NCI-H748 (cell line): ENCODE measurements at regions not wholly inside any gene's neighbourhood (a gene's known extent, or its start where the extent isn't known, plus 50 kb on each side); places are given as distances from the start of the nearest gene placed in this dataset.

Experiments
- DNase-seq: peaks from one replicate; lab custom pipeline; 2025; ENCODE audit not compliant: unreplicated experiment; lab: John Stamatoyannopoulos, UW

- DNase-seq = no peak
These were observed 384.6 kb upstream of the KLF4 start for GRCh38 chr9:107874137-107874536.

DNA sequence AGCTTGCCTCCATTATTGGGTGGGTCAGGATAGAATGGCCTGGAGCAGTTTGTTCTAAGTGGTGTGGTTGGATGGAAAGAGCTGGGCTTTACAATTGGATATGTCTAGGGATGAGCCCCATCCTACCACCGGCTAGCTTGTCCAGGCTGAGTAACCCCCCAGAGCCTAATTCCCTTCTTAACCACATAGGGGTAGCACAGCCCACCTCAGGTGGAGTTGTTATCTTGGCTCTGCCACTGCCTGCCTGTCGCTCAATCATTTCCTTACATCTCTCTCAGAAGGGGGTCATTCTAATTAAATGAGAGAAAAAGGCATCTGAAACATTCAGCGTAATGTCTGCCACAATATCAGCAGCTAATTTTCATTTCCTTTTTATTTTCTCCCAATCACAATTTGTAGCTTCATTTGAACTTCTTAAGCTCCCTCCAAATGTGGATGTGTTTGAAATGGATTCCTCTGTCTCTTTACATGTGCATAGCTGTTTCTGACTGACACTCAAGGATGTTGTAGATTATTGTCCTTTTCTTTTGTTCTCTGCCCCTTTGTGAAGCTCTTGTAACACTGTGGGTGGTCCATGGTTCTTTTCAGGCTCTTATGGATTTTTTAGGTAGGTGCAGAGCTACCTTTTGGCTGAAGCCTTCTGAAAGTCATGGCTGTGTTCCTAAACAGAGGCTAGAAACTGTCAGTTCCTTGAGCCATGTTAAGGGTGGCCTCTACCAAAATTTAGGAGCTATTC lies 383.1 kb upstream of the KLF4 start:
- DNase-seq = peak; percentile 82

DNA sequence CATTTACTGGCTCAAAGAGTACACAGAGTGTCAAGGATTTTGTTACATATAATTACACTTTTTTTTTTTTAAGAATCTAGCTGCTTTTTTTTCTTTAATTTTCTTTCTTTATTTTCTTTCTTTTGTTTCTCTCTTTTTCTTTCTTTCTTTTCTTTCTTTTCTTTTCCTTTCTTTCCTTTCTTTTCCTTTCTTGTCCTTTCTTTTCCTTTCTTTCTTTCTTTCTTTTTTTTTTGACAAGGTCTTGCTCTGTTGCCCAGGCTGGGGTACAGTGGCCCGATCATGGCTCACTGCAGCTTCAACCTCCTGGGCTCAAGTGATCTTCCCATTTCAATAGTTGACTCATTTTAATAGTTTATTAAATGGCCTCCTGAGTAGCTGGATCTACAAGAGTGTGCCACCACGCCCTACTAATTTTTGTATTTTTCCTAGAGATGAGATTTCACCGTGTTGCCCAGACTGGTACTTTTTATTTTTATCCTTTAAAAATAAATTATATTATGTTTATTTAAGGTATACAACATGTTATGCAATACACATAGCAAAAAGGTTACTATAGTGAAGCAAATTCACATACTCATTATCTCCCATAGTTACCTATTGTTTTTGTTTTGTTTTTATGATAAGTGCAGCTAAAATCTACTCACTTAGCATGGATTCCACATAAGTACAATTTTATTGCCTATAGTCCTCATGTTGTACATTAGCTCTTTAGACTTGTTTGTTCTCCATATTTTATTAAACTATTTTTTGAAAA lies 381.5 kb upstream of the KLF4 start:
- peak; percentile 98 for DNase-seq

GRCh38 chr9:107870221-107870620 lies 380.7 kb upstream of the KLF4 start:
- DNase-seq = no peak

- no peak for DNase-seq
These were observed 379.5 kb upstream of the KLF4 start for GRCh38 chr9:107869111-107869510.

- no peak for DNase-seq
These were observed 378.6 kb upstream of the KLF4 start for GRCh38 chr9:107868186-107868585.

DNA sequence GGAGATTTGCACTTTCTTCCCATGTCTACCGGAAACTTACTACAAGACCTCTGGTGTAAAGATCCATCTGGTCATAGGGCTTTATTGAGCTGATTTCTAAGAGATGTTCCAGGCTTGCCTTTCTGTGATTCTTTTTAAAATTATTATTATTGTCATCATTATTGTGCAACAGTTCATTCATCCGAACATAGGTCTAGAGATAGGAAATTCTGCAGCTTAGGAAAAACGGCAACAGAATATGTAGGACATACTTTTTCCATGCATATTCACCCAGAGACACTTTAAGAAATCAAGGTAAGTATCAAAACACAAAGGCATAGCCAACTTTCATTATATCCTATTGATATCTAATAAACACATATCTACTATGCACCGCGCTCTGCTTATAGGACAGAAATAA lies 378.2 kb upstream of the KLF4 start:
- DNase-seq = no peak

- DNase-seq = no peak
These were observed 377.2 kb upstream of the KLF4 start for GRCh38 chr9:107866711-107867311.

DNA sequence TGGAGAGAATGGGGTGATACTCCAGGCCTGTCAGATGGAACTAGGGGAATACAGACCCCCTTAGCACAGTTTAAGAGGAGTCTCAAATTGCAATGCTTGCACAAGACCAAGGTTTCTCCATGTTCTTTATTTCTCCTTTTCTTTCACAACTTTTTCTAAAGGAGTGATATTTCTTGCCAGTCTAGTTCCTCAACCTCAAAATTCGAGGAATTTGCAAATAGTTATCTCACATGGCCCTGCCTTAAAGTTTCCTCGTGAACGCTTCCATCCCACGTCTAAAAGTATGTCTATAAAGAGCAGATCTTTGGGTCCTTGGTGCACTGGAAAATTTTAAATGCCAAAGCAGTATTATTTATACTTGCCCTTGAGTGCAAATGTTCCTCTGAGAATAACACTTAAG lies 373.8 kb upstream of the KLF4 start:
- no peak for DNase-seq

DNA sequence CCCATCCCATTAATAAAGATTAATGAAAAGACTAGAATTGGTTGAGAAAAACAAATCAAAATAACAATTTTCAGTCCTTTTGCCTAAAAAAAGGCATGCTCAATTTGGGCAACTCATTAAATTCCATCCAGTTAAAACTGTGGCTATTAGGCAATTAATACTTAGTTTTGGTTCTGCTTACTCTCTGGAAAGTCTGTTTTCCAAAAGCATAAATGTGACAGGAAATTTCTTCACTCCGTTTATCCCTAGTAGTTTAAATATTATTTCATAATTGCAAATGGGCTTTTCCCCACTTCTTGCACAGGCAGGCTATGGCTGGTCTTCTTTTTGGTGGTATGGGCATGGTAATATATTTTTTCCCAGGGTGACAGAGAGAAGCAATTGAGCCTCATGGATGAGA lies 373.3 kb upstream of the KLF4 start:
- DNase-seq = no peak

- no peak for DNase-seq
These were observed 372.8 kb upstream of the KLF4 start for GRCh38 chr9:107862323-107862722.

GRCh38 chr9:107861075-107861474 lies 371.5 kb upstream of the KLF4 start:
- peak; percentile 5 for DNase-seq

GRCh38 chr9:107858260-107858659 lies 368.7 kb upstream of the KLF4 start:
- no peak for DNase-seq

DNA sequence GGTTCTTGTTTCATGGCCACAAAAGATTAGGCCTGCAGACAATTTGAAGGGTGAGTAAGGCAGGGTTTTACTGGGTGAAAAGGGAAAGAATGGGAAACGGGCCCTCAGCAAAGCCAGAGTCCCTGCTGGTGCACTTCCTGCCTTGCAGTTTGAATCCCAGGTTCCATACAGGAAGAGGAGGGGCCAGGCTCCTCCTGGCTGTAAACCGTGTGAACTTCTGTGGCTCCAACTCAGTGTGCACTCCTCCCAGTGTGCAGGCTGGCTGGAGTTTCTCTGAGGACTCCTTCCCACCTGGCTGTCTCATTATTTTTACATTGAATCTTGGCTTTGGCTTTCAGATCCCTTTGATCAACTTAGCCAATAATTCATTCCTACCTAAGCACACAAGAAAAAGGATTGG lies 367.1 kb upstream of the KLF4 start:
- DNase-seq = no peak

GRCh38 chr9:107855164-107855563 lies 365.6 kb upstream of the KLF4 start:
- no peak for DNase-seq

DNA sequence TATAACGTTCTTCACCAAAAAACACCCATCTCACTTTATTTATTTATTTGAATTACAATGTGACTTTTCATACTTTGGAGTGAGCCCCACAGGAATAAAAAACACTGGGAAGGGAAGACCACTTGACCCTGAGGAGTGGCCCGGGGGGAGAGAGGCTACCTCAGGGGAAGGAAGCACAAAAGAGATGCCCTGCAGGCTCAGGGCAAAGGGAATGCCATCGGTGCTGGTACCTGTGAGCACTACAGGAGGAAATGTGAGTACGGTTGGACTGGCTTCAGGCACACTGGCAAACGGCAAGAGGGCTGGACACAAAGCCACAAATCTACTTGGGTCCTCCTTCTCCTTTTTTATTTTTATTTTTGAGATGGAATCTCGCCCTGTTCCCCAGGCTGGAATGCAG lies 363.9 kb upstream of the KLF4 start:
- DNase-seq = no peak

- no peak for DNase-seq
These were observed 363.3 kb upstream of the KLF4 start for GRCh38 chr9:107852891-107853290.

DNA sequence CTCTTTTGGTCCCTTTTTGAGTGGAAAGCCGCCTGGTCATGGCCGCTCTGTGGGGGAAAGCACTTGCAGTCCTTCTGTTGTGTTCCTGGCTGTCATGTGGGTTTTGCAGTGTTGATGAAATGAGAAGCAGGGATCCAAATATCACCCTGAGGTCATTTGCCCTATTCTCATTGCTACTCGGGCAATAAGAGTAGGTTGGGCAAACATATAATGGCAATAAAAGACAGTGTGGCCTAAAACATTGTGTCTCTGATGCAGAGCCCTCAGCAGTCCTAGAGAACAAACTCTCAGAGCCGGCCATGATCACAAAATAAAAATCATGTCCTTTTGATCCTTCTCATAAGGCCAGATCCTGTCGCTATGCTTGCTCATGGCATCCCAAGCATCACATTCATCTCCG lies 361.1 kb upstream of the KLF4 start:
- no peak for DNase-seq

DNA sequence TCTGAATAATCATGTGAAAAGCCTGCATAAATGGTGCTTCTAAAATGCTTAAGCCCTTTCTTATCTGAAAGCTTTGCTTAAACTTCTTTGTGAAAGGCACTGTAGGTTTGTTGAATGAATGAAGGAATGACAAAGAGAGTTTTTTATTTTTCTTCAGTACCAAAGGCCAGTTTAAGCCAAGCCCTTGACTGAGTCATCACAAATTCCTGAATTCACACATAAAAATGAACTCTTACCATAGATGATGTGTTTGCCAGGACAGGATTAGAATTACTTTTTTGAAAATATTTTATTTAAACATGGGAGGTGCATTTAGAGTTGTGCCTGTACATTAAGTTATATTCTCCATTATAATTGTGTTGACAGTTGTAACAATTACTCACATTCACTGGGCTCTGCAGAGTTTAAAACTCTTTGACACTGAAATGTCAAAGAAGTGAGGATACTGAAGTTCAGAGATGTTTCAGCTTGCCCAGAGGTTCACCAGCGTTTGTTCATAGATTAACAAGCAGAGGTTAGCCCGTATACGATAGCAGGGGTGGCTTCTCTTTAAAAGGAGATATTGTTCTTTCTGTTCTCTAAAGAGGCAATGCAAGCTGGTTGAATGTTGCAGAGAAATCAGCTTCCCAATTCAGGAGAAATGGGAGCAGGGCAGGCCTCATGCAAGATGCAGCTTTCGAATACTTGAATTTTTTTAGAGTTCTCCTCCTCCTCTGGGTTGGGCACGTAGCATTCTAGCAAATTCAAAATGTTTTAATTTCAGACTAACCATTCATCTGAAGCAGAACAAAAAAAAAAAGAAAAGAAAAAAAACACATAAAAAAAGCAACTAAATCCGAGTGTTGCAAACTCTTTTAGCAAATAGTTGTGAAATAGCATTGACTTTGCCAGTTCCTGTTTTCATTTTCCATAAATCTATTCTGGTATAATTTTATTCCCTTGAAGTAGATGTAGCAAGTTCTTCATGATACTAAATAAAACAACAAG lies 358.7 kb upstream of the KLF4 start:
- DNase-seq = no peak

- DNase-seq = no peak
These were observed 353.0 kb upstream of the KLF4 start for GRCh38 chr9:107842530-107842929.

GRCh38 chr9:107841076-107841475 lies 351.5 kb upstream of the KLF4 start:
- no peak for DNase-seq
